Mucosa of descending colon (tissue), 3 donors: ENCODE measurements at regions not wholly inside any gene's neighbourhood (a gene's known extent, or its start where the extent isn't known, plus 50 kb on each side); places are given as distances from the start of the nearest gene placed in this dataset.

Experiments used
- ATAC-seq: fragments of 200-7000 bp; cut with Tn5 transposase; one replicate; pipeline ENCODE4 v1.9.1; 2020; ENCODE audit warnings: mild to moderate bottlenecking, moderate library complexity
- DNase-seq, 3 donors: peaks; one replicate each; pipeline ENCODE4 v3.0.0-alpha.2; 2020
- H3K36me3 ChIP-seq: fragments of 200-600 bp; one replicate; pipeline ENCODE4 v1.8.0; 2021; ENCODE audit warnings: low read depth, mild to moderate bottlenecking
- H3K4me1 ChIP-seq: fragments of 200-600 bp; one replicate; pipeline ENCODE4 v1.8.0; 2021; ENCODE audit warnings: low read depth, mild to moderate bottlenecking
- H3K4me3 ChIP-seq: fragments of 200-600 bp; one replicate; pipeline ENCODE4 v1.8.0; 2021; ENCODE audit warnings: mild to moderate bottlenecking
- H3K9me3 ChIP-seq: fragments of 200-600 bp; one replicate; pipeline ENCODE4 v1.8.0; 2021; ENCODE audit warnings: mild to moderate bottlenecking
- CTCF ChIP-seq: fragments of 200-600 bp; IDR thresholded peaks from one replicate; pipeline ENCODE4 v1.8.0; 2022; ENCODE audit warnings: antibody characterized with exemption, mild to moderate bottlenecking
- intact Hi-C, 2 donors: fragments of 100-400 bp; cut with DNase I in 1 of 2; cut with micrococcal nuclease in 1 of 2; formaldehyde crosslinking; loops; one replicate each; pipeline versions ENCODE4 v1.11.0 to v1.11.1; 2022; cut with DNase I, micrococcal nuclease
- donor health status: DM: no; HTN: no; CAD: no; lungs with moderate emphysema.
- donor health status: DM: no; HTN: no; CAD: no.
- donor health status: DM: no; HTN: yes; CAD: no.

- no peak for DNase-seq
- intact Hi-C loops, result no loop called here
- no peak for TF ChIP-seq CTCF
Observed at GRCh38 chr16:52874042-52874441, 178.7 kb downstream of the CHD9NB start.

GRCh38 chr16:52872731-52873130, 180.0 kb downstream of the CHD9NB start:
- no peaks in the 10 kb centered on the region for H3K9me3 ChIP-seq
- H3K4me3 ChIP-seq, result no peak overlapping the region
- TF ChIP-seq CTCF, result no peak
- no peak for DNase-seq
- no peak for ATAC-seq
- intact Hi-C loops, result no loop called here
- H3K4me1 ChIP-seq, result no peaks in the 10 kb centered on the region
- no peaks in the 10 kb centered on the region for H3K36me3 ChIP-seq

More at GRCh38 chr16:52874042-52874441, 178.7 kb downstream of the CHD9NB start:
- Histone ChIP-seq H3K4me3 (no peak overlapping the region), H3K9me3 (no peaks in the 10 kb centered on the region), H3K36me3 (no peaks in the 10 kb centered on the region), H3K4me1 (no peaks in the 10 kb centered on the region)
- ATAC-seq, result no peak

GRCh38 chr16:52871481-52871880, 181.2 kb downstream of the CHD9NB start:
- Histone ChIP-seq H3K36me3 (no peaks in the 10 kb centered on the region), H3K4me1 (no peaks in the 10 kb centered on the region), H3K4me3 (no peak overlapping the region), H3K9me3 (no peaks in the 10 kb centered on the region)
- intact Hi-C loops, result no loop called here
- TF ChIP-seq CTCF, result no peak
- ATAC-seq, result no peak
- no peak for DNase-seq

DNA sequence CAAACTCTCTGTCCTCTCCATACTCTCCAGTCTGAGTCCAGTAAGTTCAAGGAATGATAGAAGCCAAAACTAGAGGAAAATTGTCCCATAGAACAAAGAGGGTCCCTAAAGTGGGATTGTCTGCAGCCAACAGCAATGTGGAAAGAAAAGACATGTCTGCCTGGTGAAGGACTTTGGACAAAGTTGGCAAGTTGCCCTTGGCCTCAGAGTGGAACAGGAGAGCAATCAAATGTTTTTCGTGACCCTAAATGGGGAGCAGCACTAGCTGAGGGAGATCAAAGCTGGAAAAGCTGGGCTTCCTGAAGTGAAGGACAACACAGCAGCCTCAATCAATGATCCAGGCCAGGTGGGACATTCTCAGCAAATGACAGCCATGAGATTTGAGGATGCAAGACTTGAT, 183.5 kb downstream of the CHD9NB start:
- Histone ChIP-seq H3K36me3 (no peaks in the 10 kb centered on the region), H3K9me3 (no peaks in the 10 kb centered on the region), H3K4me3 (no peak overlapping the region), H3K4me1 (no peaks in the 10 kb centered on the region)
- no peak for TF ChIP-seq CTCF
- no peak for ATAC-seq
- no peak for DNase-seq
- intact Hi-C loops, result no loop called here

GRCh38 chr16:52863000-52863399, 189.7 kb downstream of the CHD9NB start:
- DNase-seq, result no peak
- ATAC-seq, result no peak
- TF ChIP-seq CTCF, result no peak

DNA sequence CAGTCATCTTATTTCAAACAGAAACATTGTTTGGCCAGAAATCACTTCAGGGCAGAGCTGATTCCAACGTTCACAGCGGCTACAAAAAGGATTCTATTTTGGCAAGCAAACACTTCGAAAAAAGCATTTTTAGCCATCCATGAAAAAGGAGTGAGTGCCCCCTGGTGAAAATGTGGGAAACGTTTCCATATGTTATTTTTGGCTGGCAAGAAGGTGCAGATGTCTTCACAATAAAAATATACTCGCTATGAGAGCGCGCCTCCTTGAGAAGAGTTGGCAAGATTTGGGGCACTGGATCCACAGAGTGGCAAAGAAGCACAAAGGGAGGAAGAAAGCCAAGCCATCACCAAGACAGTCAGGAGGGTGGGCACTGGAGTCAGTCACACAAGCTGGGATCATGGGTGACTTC, 191.1 kb downstream of the CHD9NB start:
- Histone ChIP-seq H3K4me1 (no peaks in the 10 kb centered on the region), H3K9me3 (no peaks in the 10 kb centered on the region), H3K4me3 (no peak overlapping the region), H3K36me3 (no peaks in the 10 kb centered on the region)
- peak; percentile 10 for TF ChIP-seq CTCF
- peak; percentile 53 for ATAC-seq
- intact Hi-C loops, result loop anchor here in 1 of 2 donors (2.0 kb wide), 1 partner anchor 669 kb away; no protein-coding TSS in a partner anchor
- DNase-seq, result peak in 1 of 3 donors; percentile 57

More at GRCh38 chr16:52863000-52863399, 189.7 kb downstream of the CHD9NB start:
- Histone ChIP-seq H3K4me1 (no peaks in the 10 kb centered on the region), H3K9me3 (no peaks in the 10 kb centered on the region), H3K4me3 (no peak overlapping the region), H3K36me3 (no peaks in the 10 kb centered on the region)
- intact Hi-C loops, result no loop called here
